SK-N-SH (cell line): ENCODE measurements at regions not wholly inside any gene's neighbourhood (a gene's known extent, or its start where the extent isn't known, plus 50 kb on each side); places are given as distances from the start of the nearest gene placed in this dataset.

Experiments used
- GATA2 ChIP-seq: sonication (generic); formaldehyde crosslinking; IDR thresholded peaks from 2 replicates; pipeline ENCODE4 v1.5.0; 2020; ENCODE audit warnings: mild to moderate bottlenecking, missing genetic modification reagents
- RCOR1 ChIP-seq: fragments of 150-350 bp; IDR thresholded peaks from 2 replicates; pipeline ENCODE4 v1.6.1; 2017; ENCODE audit warnings: antibody characterized with exemption, low read length
- TF ChIP-seq, protein P1 (sequence below): fragments of 200-600 bp; sonication (generic); IDR thresholded peaks from 2 replicates; pipeline ENCODE4 v1.6.1; 2017; ENCODE audit warnings: antibody characterized with exemption, mild to moderate bottlenecking, moderate library complexity

DNA sequence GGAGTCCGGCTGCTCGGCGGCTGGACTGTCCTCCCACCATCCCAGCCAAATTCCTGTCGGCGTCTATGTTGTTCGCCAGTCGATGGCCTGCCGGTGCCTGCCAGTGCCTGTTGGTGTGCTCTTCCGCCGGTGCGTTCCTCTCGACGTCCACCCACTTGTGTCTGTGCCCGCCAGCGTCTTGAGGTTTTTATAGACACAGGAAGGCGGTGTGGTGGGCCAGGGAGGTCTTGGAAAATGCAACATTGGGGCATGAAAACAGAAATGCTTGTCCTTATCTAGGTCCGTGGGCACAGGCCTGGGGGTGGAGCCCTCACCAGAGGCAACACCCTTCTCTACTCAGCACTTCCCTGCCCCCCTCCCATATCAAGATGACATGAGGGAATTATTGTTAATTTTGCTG, 167.8 kb downstream of the IRF8 start:
- TF ChIP-seq RCOR1 (no peak), GATA2 (CRISPR knock-in tag) (no peak)
- TF ChIP-seq, protein P1, sequence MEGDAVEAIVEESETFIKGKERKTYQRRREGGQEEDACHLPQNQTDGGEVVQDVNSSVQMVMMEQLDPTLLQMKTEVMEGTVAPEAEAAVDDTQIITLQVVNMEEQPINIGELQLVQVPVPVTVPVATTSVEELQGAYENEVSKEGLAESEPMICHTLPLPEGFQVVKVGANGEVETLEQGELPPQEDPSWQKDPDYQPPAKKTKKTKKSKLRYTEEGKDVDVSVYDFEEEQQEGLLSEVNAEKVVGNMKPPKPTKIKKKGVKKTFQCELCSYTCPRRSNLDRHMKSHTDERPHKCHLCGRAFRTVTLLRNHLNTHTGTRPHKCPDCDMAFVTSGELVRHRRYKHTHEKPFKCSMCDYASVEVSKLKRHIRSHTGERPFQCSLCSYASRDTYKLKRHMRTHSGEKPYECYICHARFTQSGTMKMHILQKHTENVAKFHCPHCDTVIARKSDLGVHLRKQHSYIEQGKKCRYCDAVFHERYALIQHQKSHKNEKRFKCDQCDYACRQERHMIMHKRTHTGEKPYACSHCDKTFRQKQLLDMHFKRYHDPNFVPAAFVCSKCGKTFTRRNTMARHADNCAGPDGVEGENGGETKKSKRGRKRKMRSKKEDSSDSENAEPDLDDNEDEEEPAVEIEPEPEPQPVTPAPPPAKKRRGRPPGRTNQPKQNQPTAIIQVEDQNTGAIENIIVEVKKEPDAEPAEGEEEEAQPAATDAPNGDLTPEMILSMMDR: no peak
